Hepatic stellate cell (primary cell): ENCODE measurements at regions not wholly inside any gene's neighbourhood (a gene's known extent, or its start where the extent isn't known, plus 50 kb on each side); places are given as distances from the start of the nearest gene placed in this dataset.
"Not testable (repeated sequence)": the region's sequence is repeated elsewhere in the genome, so short reads cannot be mapped to it uniquely, and the experiment has no call there.

Experiments used
- DNase-seq: peaks from one replicate; pipeline ENCODE4 v3.0.0; 2011; ENCODE audit warnings: low spot score

DNA sequence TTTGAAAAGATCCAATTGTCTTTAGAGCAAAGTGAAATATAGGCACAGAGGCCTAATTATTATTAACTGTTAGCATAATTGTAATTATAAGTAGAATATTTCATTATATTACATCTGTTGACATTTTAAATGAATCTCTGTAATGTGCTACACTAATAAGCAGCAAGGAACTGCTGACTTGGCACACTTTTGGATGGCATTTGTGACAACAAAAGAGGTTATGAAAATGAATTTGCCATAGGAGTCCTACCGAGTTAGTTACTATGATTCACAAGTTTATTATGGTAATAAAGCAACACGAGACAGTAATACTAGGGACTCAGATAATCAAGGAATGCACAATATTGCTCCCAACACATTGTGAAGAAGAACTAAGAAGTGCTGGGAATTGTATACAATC lies 213.8 kb upstream of the PCDH9 start:
- DNase-seq: no peak

DNA sequence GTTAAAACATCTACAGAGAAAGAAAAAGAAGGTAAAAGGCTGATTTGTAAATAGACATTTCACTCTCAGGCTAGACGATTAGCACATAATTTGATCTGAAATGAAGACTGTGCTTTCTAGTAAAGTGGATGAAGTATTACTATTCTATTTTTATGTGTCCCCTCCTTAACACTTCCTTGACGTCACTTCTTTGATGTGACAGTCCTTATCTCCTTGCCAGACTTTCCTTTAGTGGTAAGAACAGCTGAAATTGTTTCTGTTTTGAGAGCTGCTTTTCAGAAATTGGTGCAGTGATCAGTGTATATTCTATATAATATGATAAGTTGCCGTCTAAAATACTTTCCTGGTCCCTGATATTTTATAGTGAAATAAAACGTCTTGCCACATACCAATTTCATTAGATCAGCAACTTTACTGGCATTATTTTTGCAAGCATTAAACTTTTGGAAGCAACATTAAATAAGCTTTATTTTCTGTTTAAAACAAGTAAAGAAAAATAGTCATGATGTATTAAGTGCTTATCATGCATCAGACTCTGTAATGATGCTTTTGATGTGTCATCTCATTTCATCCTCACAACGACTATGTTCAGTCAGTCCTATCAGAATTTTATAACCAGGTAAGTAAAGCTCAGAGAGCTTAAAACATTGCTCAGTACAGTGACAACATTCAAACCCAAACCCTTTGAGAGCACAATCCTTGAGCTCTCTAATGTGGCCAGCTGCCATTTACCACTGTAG lies 210.3 kb upstream of the PCDH9 start:
- DNase-seq: no peak

DNA sequence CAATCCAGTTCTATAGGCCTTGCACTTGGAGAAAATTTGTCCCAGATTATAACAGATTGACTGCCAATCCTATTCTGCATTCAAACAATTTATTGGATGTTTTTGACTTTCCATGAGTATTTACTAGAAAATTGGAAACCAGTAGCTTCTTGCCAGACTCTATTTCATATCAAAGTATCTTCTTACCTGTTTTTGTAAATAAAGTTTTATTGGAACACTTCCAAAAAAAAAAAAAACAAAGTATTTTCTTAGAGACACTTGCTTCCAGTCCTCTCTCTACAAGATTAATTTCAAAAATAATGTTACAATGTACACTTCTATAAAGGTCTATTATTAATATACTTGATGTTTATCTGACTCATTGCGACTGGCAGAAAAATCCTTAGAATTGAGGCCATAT lies 209.2 kb upstream of the PCDH9 start:
- no peak for DNase-seq

DNA sequence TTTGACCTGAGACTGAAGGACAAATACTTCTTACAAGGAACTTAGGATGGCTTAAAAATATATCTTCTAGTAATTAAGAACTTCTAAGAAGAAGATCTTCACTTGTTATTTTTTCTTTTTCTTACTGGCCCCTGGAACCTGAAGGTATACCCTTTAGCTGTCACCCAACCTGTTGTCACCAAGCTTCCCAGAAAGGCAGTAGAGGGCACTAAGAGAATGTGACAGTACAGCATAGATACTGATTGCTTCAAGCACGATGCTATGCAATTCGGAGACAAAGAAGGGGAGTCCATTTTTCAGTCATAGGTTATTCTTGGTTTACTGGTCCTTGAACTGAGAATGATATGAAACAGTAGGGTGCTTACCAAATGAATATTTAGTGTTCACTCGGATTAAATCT lies 208.3 kb upstream of the PCDH9 start:
- no peak for DNase-seq

DNA sequence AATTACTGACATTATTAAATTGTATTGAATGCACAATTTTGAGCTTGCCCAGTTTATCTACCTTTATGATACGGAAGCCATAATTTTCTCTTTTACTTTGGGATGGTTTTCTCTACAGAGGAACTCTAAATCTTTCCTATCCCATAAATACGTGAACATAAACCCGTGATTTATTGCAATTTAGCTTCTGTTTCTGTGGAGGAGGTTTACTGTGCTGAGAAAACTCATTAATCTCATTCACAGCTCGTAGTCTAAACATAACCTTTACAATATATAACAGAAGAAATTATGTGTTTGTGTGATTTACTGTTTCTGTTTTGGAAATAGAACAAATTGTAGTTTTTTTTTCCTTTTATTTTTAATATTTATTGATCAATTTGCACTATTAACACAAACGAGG lies 207.1 kb upstream of the PCDH9 start:
- DNase-seq: no peak

DNA sequence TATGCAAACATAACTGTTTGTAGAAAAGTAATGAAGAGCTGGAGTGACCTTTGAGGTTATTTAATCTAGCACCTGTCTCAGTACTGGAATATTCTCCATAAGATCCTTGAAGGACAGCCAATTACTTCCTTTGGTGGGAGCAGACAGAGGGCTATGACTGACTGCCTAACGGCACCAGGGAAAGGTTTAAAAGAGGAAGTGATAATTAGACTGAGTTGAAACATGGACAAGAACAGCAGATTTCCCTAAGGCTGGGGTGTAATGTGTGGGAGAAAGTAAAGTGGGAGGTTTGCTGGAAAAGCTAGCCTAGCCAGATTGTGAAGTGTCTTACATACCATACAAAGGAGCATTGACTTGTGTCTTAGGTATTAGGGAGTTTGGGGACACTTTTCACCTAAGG lies 191.3 kb upstream of the PCDH9 start:
- no peak for DNase-seq

DNA sequence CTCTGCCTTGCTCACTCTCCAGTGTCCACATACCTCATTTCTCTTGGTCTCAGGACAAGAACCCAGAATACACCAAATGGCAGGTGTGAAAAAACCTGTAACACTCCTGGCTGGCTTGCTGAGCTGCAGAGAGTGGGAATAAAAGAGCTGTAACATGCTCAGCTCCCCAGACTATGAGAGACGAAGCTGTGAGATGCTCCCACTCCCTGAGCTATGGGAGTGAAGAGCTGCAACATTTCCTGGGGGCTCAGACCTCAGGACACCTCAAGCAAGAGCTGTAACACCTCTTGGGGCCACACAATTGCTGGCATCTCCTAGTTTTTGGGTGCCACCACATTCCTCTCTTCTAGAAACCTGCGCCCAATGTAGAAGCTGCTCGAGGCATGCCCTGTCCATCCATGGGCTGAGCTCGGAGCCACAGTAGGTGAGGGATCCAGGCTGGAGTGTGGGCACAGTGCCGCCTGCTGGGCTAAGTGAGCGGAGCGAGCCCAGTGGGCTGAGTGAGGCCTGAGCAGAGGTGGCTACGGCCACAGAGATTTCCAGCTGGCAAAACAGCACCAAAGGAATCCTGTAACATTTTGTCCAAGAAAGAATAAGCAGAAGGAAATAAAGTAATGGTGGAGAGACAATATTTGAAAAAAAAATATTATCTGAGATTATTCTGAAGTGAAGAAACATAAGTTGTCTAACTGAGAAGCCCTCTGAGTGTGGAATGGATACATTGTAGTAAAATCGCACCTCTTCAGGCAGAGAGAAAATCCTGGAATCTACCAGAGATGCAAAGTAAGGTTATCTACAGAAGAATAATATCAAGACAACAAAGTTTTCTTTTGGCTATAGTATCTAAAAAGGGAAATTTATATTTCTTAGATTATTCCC lies 186.2 kb upstream of the PCDH9 start:
- DNase-seq: peak; percentile 18

DNA sequence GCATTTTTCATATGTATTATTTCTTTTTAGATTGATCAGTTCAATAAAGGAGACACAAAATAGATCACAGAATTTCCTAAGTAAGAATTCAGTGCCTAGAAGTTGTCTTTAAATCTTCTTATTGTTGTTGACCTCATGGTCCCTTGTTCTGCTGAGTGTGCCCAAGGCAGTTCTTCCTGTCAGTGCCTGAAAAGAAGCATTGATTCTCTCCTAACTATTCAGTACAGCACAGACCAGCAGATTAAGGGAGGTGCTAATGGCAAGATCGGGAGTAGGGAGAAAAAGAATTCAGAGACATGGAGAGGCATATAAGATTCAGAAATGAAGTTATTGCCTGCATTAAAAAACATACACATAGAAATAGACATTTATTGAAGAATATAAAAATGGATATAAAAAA lies 180.5 kb upstream of the PCDH9 start:
- no peak for DNase-seq

DNA sequence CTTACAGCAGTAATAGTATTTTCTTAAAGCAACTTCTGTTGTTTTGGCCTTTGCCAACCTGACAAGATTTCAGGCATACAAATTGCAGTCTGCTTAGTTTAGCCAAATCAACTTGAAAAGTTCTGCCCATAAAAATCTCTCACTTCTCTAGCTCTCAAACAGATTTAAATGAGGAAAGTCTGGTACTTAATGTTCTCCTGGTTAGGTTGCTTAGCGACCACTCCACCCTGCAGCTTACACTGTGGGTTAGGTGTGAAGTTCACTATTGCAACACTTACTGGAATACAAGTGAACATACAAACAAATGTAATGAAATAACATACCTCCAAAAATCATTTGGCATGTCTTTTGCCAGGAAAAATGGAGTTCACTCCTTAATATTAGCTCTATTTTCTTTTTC lies 178.7 kb upstream of the PCDH9 start:
- no peak for DNase-seq

DNA sequence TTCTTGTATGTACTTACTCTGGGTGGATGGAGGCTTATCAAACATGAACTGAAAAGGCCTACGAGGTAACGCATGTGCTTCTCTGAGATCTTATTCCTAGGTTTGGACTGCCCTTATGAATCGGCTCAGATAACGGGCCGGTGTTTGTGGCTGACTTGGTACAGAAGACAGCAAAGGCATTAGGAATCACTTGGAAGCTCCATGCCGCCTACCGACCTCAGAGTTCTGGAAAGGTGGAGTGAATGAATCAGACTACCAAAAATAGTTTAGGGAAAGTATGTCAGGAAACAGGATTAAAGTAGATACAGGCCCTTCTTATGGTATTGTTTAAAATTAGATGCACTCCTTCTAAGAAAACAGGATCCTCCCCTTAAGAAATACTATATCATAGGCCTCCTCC lies 172.4 kb upstream of the PCDH9 start:
- no peak for DNase-seq

DNA sequence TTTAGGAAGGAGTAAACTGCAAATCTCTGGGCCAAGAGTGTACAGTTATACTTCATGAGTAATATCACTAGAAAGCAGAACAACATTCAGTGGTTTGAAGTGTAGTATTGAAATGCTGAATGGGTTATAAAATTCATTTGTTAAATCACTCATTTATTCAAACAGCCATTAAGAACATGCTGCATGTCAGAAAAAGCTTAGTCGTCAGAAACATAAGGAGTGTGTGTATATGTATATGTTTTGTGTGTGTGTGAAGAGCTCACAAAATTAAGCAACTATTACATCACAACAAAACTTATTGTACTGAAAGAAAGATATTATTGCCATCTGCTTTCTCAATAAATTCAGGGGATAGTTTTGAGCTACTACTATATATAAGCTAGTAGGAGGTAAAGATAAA lies 165.4 kb upstream of the PCDH9 start:
- no peak for DNase-seq

DNA sequence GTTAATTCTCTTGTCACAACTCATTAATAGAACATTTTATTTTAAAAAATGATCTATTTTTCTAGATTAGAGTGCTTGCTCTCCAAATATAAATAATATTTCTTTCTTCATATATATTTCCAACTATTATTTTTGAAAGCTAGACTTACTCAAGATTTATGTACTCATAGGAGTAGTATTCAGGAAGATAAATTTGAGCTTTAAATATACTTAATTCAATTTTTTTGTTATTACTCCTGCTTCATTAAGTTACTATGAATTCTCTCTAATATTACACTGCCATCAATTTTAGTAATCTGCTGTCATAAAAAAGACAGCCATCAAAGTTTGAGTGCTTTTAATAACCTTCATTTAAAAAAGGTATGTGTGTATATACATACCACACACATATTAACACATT lies 161.9 kb upstream of the PCDH9 start:
- DNase-seq: no peak

DNA sequence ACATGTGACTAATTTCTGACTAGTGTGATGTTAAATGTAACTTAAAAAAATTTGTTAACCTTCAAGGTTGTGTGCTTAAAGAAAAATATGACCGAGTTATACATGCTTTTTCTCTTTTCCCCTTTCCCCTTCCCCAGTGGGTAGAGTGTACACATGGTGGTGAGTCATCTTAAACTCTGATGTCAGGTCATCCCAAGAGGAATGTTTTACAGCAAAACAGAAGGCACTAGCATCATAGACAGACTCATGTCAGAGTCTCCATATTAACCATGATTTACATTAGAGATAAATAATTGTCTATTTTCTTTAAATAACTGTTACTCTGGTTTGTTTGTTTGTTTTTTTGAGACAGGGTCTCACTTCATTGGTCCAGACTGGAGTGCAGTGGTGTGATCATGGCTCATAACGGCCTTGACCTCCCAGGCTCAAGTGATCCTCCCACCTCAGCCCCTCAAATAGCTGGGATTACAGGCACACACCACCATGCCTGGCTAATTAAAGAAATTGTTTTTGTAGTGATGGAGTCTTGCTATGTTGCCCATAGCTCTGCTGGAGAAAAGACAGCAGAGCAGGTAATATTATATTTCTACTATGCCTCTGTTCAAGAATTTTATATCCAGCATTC lies 160.4 kb upstream of the PCDH9 start:
- peak; percentile 10 for DNase-seq

DNA sequence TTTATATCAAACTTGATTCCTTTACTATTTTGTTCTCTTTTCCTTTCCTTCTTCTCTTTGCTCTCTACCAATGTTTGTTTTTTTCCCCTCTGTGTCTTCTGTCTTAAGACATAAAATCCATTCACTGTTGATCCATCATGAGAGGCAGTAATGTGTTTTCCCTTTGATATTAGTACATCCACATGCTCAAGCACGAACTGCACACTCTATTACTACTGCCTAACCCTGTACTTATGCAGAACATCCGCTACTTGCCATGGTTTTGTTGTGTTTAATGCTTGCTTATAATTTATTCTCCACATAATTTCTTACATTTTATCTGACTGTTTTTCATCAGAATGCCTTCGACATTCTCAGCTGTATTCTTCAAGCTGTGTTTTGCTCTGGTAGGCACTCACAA lies 159.0 kb upstream of the PCDH9 start:
- no peak for DNase-seq

DNA sequence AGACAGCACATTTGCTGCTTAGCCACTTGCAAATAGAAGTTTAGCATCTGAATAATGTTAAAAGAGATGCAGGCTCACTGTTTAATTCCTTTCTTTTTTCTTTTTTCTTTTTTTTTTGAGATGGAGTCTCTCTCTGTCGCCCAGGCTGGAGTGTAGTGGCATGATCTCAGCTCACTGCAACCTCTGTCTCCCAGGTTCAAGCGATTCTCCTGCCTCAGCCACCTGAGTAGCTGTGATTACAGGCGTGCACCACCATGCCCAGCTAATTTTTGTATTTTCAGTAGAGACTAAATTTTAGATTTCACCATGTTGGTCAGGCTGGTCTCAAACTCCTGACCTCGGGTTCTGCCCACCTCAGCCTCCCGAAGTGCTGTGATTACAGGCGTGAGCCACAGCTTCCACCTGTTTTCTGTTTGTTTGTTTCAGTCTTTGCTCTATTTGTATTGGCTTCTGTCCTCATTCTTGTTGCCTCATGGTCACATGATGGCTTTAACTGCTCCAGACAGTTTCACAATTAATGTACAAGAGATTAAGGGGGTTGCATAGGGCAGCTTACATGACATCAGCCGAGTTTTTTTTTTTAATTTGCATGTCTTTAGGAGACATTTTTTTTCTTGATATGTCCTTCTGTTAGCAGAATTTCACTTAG lies 153.1 kb upstream of the PCDH9 start:
- not testable (repeated sequence) for DNase-seq

DNA sequence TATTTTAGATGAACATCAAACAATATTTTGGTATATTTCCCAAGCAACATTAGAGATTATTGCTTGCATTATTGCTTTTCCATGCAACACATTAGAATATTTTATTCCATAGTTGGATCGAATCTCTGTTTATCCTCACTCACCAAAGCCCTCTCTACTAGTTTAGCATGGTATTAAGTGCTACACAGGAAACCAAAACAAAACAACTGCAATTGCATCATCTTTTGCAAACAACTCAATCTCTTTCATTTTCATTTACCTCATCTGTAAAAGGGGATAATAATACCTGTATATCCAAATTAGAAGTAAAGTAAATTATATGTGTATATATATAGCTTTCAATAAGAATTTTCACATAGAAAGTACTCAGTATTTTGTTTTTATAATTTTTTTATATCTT lies 147.8 kb upstream of the PCDH9 start:
- DNase-seq: no peak

DNA sequence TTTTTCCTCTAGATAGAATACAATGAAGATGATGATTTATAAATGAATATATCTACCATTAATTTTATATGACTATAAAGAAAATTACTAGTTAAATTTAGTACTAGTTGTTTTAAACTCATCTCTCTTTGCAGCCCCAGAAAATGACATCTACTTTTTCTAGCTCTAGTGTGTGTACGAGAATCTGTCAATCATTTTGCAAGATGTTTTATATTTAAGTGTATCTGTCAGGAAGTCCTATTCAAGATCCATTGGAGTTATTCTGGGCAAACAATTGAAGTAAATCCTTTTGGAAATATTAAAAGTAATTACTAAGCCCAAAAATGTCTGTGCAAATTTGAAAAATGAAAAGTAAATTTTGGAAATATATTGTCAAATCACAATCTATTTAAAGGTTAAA lies 144.3 kb upstream of the PCDH9 start:
- DNase-seq: no peak

DNA sequence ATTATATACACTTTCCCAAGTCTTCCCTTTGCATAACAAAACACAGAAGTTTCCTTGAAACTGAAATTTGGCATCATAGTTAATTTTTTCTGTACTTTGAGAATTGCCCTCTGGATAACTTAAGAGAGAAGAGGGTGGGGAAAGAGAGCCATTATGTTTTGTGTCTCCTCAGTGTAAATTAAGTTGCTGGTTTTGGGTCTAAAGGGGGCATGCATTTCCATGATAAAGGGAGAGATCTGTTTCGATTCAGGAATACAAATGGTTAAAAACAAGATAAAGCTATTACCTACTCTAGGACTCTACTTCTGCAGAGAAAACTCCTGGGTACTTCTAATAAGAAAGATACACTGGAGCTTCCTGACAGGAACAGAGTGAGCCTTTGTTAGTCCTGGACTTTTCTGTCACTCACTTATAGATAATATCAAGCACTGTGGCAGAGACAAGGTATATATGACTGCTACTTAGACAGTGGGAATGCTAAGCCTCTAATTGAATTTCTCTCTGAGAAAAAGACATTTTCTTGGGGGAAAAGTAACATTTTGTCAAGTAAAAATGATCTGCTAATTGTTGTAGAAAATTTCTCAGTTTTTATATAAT lies 142.8 kb upstream of the PCDH9 start:
- DNase-seq: no peak

DNA sequence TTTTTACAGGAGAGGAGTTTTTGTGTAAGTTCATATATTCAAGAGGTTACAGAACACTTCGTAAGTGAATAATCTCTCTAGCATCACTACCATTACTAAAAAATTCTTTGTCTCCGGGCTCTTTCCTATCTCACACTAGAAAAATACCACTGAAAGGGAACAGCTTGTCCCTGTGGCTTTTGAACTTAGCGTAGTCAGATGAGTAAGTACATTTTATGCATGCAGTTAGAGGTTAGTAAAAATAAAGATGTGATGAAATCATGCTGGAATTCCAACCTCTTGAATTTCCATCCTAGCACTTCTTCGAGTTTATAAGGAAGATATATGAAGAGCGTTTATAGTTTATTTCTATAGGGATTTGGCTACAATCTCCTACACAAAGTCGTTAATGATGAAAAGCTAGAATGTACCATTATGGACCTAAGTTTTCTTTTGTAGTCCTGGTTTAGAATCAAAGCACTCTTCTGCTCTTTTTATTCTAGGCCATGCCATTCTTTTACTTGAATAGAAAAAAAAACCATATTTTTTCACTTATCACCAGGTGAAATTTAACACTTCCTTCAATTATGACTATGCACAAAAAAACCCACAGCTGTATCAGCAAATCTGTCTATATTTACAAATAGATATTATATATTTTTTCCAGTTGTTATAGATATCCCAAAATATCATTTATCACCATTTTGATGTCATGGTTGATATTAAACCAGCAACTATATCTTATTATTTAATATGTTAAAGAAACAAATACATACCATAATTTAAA lies 139.9 kb upstream of the PCDH9 start:
- peak; percentile 17 for DNase-seq

DNA sequence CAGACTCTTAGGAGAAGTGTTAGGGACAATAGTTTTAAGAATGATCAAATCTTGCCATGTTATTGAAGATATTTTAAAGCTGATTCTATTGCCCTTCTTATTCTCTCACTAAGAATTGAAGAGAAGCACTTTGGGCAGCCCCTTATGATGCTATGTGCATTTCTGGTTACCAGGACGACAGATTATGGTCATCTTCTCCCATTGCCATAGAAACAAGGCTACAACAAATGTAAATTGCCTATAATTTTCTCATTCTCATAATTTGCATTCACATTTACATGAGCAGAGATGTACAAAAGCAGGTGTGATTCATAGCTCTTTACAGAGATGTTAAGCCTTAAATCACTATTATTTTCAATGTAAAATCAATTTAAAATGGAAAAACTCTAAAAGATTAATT lies 137.3 kb upstream of the PCDH9 start:
- DNase-seq: no peak

DNA sequence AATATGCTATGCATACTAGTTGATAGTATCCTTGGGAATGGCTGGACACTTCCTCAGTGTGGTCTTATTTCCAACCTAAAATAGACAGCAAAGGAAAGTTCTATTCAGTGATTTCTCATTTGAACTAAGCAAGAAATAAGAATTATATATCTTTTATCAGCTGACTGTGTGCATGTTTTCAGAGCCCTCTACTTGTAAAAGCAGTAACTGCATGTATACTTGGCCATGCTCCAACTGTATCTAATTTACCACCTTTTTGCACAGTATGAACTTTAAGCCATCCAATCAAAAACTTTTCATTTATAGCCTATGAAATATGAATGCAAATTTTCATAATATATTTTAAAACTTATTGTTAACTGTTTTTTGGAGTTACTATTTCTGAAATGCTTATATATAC lies 136.4 kb upstream of the PCDH9 start:
- DNase-seq: no peak
